ENCODE measurements at regions not wholly inside any gene's neighbourhood (a gene's known extent, or its start where the extent isn't known, plus 50 kb on each side); places are given as distances from the start of the nearest gene placed in this dataset.

DNA sequence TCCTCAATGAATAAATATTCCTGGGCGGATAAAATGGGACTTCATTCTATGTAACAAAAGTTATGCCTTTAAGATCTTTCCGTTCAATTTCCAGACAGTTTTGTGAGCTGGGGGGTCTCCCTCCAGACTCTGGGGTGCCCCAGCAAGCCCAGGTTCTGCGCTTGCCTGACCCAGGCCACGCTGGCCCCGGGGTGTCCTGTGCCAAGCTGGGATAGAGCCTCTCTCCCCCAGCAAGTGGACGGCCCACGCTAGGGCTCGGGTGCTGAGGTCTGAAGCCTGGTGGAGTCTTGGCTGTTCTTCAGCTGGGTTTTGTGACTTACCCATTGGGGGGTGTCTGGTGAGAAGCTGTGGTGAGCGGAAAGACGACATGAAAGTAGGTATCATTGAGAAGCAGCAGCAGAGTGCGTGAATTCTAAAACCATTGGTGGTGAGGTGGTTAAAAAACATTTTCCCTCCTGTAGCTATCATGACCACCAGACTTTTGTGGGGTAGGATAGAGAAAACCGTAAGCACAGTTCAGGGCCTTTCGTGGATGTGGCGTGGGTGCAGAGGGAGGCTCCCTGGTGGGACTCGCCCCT, 346.8 kb downstream of the ANAPC1 start:
- TF ChIP-seq, protein P1, sequence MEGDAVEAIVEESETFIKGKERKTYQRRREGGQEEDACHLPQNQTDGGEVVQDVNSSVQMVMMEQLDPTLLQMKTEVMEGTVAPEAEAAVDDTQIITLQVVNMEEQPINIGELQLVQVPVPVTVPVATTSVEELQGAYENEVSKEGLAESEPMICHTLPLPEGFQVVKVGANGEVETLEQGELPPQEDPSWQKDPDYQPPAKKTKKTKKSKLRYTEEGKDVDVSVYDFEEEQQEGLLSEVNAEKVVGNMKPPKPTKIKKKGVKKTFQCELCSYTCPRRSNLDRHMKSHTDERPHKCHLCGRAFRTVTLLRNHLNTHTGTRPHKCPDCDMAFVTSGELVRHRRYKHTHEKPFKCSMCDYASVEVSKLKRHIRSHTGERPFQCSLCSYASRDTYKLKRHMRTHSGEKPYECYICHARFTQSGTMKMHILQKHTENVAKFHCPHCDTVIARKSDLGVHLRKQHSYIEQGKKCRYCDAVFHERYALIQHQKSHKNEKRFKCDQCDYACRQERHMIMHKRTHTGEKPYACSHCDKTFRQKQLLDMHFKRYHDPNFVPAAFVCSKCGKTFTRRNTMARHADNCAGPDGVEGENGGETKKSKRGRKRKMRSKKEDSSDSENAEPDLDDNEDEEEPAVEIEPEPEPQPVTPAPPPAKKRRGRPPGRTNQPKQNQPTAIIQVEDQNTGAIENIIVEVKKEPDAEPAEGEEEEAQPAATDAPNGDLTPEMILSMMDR (conservative IDR thresholded peaks at IDR 0.05; ENCODE audit: low read depth, low read length), result no peak
- TF ChIP-seq EZH2phosphoT487 (IDR thresholded peaks at IDR 0.05; ENCODE audit: borderline replicate concordance, low read length), result no peak

Data from PC-3 (cell line).